ENCODE measurements at regions not wholly inside any gene's neighbourhood (a gene's known extent, or its start where the extent isn't known, plus 50 kb on each side); places are given as distances from the start of the nearest gene placed in this dataset.
"Not testable (repeated sequence)": the region's sequence is repeated elsewhere in the genome, so short reads cannot be mapped to it uniquely, and the experiment has no call there.

GRCh38 chr16:21516705-21517040 lies 82.7 kb upstream of the METTL9 start:
- not testable (repeated sequence) for DNase-seq (ENCODE audit: low read depth)

DNA sequence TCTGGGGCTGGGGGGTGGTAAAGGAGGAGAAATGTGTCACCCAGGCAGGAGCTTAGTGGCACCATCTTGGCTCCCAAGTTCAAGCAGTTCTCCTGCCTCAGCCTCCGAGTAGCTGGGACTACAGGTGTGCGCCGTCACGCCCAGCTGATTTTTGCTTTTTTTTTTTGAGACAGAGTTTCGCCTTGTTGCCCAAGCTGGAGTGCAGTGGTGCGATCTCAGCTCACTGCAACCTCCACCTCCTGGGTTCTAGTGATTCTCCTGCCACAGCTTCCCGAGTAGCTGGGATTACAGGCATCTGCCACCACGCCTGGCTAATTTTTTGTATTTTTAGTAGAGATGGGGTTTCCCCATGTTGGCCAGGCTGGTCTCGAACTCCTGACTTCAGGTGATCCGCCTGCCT lies 82.1 kb upstream of the METTL9 start:
- not testable (repeated sequence) for DNase-seq (ENCODE audit: low read depth)

- not testable (repeated sequence) for DNase-seq (ENCODE audit: low read depth)
Observed at GRCh38 chr16:21519361-21520133, 79.8 kb upstream of the METTL9 start.

- DNase-seq (ENCODE audit: low read depth): peak; percentile 96
Observed at GRCh38 chr16:21520134-21521047, 79.0 kb upstream of the METTL9 start.

DNA sequence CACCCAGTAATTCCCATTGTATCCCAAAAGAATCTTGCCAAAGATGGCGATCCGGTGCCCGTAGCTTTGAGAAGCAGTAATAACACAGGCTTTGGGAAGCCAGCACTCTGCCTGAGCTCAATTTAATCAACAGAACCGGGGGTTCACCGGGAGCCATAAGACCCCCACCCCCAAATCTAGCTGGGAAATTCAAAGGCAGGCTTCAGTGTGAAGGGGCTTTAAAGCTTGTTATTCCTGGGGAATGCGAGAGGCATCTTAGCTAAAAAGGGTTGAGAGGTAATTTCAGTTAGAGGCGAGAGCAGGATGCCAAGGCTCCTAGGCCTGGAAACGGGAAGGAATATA lies 78.4 kb upstream of the METTL9 start:
- DNase-seq (ENCODE audit: low read depth): not testable (repeated sequence)

GRCh38 chr16:21521390-21522143 lies 77.8 kb upstream of the METTL9 start:
- DNase-seq (ENCODE audit: low read depth): peak; percentile 41

DNA sequence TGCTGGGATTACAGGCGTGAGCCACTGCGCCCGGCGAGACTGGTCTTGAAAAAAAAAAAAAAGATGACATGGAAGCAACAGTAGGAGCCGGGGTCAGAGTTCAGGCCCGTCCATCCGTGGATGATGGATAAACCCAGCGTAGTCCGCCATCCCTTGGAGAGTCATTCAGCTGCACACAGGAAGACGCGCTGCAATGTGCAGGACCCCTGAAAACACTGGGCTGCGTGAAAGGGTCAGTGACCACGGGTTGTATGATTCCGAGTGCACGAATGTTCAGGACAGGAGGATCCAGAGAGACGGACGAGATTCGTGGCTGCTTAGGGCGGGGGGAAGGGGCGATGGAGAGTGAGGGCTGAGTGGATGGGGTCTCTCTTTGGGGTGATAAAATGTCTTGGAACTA lies 76.5 kb upstream of the METTL9 start:
- not testable (repeated sequence) for DNase-seq (ENCODE audit: low read depth)

DNA sequence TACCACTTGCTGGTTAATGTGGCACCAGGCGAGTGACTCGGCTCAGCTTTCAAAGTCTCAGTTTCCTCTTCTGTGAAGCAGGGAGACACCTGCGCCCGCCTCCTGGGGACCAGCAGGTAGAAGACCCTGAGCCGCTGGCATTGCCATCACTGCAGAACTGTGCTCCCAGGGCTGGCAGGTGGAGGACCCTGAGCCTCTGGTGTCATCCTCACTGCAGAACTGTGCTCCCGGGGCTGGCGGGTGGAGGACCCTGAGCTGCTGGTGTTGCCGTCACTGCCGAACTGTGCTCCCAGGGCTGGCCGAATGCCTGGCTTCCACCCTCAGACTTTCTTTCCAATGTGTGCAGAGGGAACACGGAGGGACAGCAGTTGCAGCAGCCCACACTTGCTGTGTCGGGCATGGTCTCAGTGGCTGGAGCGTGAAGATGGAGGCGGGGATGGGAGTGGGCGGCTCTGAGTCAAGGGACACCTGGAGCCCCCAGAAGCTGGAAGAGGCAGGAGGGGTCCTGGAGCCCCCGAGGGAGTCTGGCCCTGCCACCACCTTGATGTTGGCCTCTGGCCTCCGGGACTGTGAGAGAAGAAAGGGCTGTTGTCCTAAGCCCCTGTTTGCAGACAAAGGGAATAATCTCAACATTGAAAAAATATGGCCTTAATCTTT lies 75.8 kb upstream of the METTL9 start:
- no peak for DNase-seq (ENCODE audit: low read depth)

- no peak for DNase-seq (ENCODE audit: low read depth)
Observed at GRCh38 chr16:21524068-21524751, 75.2 kb upstream of the METTL9 start.

DNA sequence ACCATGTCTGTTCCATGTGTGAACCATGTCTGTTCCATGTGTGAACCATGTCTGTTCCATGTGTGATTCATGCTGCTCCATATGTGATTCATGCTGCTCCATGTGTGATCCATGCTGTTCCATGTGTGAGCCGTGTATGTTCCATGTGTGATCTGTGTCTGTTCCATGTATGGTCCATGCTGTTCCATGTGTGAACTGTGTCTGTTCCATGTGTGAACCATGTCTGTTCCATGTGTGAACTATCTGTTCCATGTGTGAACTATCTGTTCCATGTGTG lies 74.7 kb upstream of the METTL9 start:
- not testable (repeated sequence) for DNase-seq (ENCODE audit: low read depth)

DNA sequence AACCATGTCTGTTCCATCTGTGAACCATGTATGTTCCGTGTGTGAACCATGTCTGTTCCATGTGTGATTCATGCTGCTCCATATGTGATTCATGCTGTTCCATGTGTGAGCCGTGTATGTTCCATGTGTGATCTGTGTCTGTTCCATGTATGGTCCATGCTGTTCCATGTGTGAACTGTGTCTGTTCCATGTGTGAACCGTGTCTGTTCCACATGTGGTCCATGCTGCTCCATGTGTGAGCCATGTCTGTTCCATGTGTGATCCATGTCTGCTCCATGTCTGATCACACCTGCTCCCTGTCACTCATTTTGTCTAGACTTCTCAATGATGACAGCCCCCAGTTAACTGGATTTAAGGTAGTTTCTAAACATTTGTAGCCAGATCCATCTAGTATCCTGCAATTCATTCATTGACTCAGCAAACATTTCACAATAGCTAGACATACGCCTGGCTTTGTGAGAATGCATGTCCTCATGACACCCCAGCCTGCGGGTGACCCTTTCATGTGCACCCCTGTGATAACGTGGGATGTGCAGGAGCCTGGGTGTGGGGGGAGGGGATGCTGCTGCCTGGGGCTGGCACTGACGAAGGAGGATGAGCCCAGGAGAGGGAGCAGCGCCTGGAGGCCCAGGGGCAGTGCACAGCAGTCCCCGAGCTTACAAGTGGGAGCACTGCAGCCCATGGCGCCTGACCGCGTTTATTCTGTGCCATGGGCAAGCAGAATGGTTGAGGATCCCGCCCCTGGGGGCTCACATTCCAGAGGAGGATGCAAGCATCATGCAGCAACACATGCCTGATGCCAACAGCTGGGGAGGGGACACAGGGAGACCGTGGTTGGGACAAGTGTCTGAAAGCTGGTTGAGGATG lies 74.1 kb upstream of the METTL9 start:
- DNase-seq (ENCODE audit: low read depth): not testable (repeated sequence)

- DNase-seq (ENCODE audit: low read depth): not testable (repeated sequence)
Observed at GRCh38 chr16:21525956-21526922, 73.1 kb upstream of the METTL9 start.

- DNase-seq (ENCODE audit: low read depth): no peak
Observed at GRCh38 chr16:21526923-21527807, 72.2 kb upstream of the METTL9 start.

GRCh38 chr16:21529060-21529658 lies 70.2 kb upstream of the METTL9 start:
- not testable (repeated sequence) for DNase-seq (ENCODE audit: low read depth)

GRCh38 chr16:21530729-21531383 lies 68.5 kb upstream of the METTL9 start:
- DNase-seq (ENCODE audit: low read depth): not testable (repeated sequence)

DNA sequence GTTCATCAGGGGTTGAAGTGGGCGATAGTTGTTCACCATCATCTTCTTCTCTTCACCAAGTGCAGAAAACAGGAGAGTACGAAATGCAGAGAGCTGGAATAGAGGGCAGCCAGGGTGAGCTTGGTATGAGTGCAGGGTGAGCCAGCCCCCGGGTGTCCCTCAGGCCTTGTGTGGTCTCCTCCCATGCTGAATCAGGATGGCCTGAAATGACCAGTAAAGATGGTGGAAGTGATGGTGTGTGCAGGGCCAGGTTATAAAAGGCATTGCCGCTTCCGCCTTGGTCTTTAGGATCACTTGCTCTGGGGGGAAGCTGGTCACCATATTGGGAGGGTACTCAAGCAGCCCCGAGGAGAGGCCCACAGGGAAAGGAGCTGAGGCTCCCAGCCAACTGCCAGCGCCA lies 66.4 kb upstream of the METTL9 start:
- DNase-seq (ENCODE audit: low read depth): not testable (repeated sequence)

DNA sequence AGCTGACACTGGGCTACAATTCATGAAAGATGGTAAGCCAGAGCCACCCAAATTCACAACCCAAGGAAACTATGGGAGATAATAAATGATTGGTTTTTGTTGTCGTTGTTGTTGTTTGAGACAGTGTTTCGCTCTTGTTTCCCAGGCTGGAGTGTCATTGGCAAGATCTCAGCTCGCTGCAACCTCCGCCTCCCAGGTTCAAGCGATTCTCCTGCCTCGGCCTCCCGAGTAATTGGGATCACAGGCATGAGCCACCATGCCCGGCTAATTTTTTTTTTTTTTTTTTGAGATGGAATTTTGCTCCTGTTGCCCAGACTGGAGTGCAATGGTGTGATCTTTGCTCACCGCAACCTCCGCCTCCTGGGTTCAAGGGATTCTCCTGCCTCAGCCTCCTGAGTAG lies 65.9 kb upstream of the METTL9 start:
- DNase-seq (ENCODE audit: low read depth): not testable (repeated sequence)

Measured in Daoy (cell line).